DOHH2 (cell line): ENCODE measurements at regions not wholly inside any gene's neighbourhood (a gene's known extent, or its start where the extent isn't known, plus 50 kb on each side); places are given as distances from the start of the nearest gene placed in this dataset.

Experiments
- H3F3A ChIP-seq: fragments of 200-600 bp; sonication (generic), shearing (Covaris generic); 2 replicates; pipeline ENCODE4 v1.6.0; 2016; ENCODE audit warnings: antibody characterized with exemption, mild to moderate bottlenecking; ENCODE audit not compliant: control insufficient read depth, insufficient read depth
- H3K27ac ChIP-seq: fragments of 200-600 bp; sonication (generic); 2 replicates; pipeline ENCODE4 v1.5.1; 2014; ENCODE audit warnings: low read depth, mild to moderate bottlenecking, low read length, moderate library complexity
- H3K27me3 ChIP-seq: fragments of 200-600 bp; sonication (generic); 2 replicates; pipeline ENCODE4 v1.6.1; 2014; ENCODE audit warnings: mild to moderate bottlenecking, low read length, mixed read lengths; ENCODE audit not compliant: control insufficient read depth
- H3K36me3 ChIP-seq: fragments of 200-600 bp; sonication (generic); 2 replicates; pipeline ENCODE4 v1.6.1; 2014; ENCODE audit warnings: mild to moderate bottlenecking, low read length, moderate library complexity, mixed read lengths; ENCODE audit not compliant: control insufficient read depth
- H3K4me1 ChIP-seq: fragments of 200-600 bp; sonication (generic); 2 replicates; pipeline ENCODE4 v1.6.1; 2014; ENCODE audit warnings: mild to moderate bottlenecking, low read length, mixed read lengths; ENCODE audit not compliant: control insufficient read depth
- H3K4me2 ChIP-seq: fragments of 200-600 bp; sonication (generic); 2 replicates; pipeline ENCODE4 v1.6.0; 2014; ENCODE audit warnings: mild to moderate bottlenecking, low read length, moderate library complexity
- H3K4me3 ChIP-seq: fragments of 200-600 bp; sonication (generic); 2 replicates; pipeline ENCODE4 v1.5.1; 2014; ENCODE audit warnings: mild to moderate bottlenecking, low read length, mixed read lengths
- H3K79me2 ChIP-seq: fragments of 200-600 bp; sonication (generic); 2 replicates; pipeline ENCODE4 v1.6.1; 2014; ENCODE audit warnings: mild to moderate bottlenecking, low read length, mixed read lengths; ENCODE audit not compliant: control insufficient read depth
- H3K9me2 ChIP-seq: fragments of 200-600 bp; sonication (generic); replicated peaks from 2 replicates; pipeline ENCODE4 v1.6.1; 2014; ENCODE audit warnings: mild to moderate bottlenecking, low read length, mixed read lengths; ENCODE audit not compliant: control insufficient read depth
- H3K9me3 ChIP-seq: fragments of 200-600 bp; sonication (generic); 2 replicates; pipeline ENCODE4 v1.6.1; 2014; ENCODE audit warnings: antibody characterized with exemption, low read length, mixed read lengths; ENCODE audit not compliant: control insufficient read depth, insufficient read depth
- H4K20me1 ChIP-seq: fragments of 200-600 bp; sonication (generic); 2 replicates; pipeline ENCODE4 v1.6.0; 2014; ENCODE audit warnings: low read depth, mild to moderate bottlenecking, antibody characterized with exemption, low read length, moderate library complexity; ENCODE audit not compliant: control insufficient read depth, insufficient read depth
- CTCF ChIP-seq: fragments of 200-600 bp; sonication (generic); IDR thresholded peaks from one replicate; pipeline ENCODE4 v1.5.1; 2014; ENCODE audit warnings: antibody characterized with exemption, mild to moderate bottlenecking, low read depth, low read length; ENCODE audit not compliant: poor library complexity, severe bottlenecking
- EZH2phosphoT487 ChIP-seq: fragments of 200-600 bp; sonication (generic); IDR thresholded peaks from 2 replicates; pipeline ENCODE4 v1.6.1; 2017; ENCODE audit warnings: borderline replicate concordance, mild to moderate bottlenecking, antibody characterized with exemption, low read length, moderate library complexity, mixed read lengths

DNA sequence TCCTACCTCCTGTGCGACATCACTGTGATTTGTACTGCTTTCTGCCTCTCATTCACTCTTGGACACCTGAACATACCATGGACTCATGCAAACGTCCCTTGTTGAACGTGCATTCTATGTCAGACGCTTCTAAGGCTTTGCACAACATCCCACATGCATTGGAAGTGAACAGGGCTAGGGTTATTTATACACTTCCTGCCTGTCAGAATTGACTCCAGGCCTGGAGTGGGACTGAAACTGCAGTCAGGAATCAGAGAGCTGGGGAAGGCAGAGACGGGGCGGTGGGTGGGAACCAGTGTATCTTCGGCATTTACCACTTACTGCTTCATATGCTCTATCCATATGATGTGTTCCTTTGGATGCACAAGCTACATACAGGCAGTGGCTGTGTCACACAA lies 81.4 kb upstream of the GALNT2 start:
- Histone ChIP-seq H3K4me1 (no peaks in the 10 kb centered on the region), H3K4me2 (no peak overlapping the region), H3K9me3 (no peaks in the 10 kb centered on the region), H3K4me3 (no peak overlapping the region), H3F3A (no peaks in the 10 kb centered on the region), H3K27me3 (peaks cover 15% of the 10 kb centered on the region), H3K36me3 (no peaks in the 10 kb centered on the region), H3K27ac (no peak overlapping the region), H3K79me2 (no peaks in the 10 kb centered on the region), H4K20me1 (no peaks in the 10 kb centered on the region), H3K9me2 (no peaks in the 10 kb centered on the region)
- TF ChIP-seq EZH2phosphoT487 (no peak), CTCF (no peak)

DNA sequence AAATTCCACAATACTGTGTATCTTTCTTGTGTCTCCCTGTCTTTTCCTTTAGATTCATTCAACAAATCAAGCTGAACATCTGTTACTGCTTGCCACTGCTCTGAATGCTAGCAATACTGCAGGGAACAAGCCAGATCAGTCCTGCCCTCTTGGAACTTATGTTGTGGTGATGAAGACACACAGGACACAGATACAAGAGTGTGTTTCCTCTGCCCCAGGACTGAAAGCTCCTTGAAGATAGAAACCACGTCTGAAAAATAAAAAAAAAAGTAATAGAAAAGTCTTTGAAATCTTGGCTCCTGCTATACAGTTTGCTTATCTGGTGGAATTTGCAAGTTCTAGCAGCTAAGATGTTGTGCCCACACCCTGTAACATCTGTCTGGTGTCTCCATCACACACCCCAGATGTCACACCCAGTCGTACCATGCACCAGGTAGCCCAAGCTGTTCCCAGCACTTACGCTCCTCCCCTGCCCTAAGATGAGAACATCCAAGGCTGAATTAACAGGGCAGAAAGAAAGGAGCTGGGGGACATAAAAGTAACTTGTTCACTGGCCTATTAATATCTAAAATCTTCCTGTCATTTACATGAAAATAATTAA lies 80.2 kb upstream of the GALNT2 start:
- Histone ChIP-seq H3K4me3 (no peak overlapping the region), H3K4me2 (no peak overlapping the region), H3K27ac (no peak overlapping the region), H4K20me1 (no peaks in the 10 kb centered on the region), H3K79me2 (no peaks in the 10 kb centered on the region), H3F3A (no peaks in the 10 kb centered on the region), H3K36me3 (no peaks in the 10 kb centered on the region), H3K9me2 (no peaks in the 10 kb centered on the region), H3K27me3 (peaks cover 11% of the 10 kb centered on the region), H3K4me1 (no peaks in the 10 kb centered on the region), H3K9me3 (no peaks in the 10 kb centered on the region)
- TF ChIP-seq EZH2phosphoT487 (no peak), CTCF (no peak)

GRCh38 chr1:229987953-229988352 lies 79.1 kb upstream of the GALNT2 start:
- Histone ChIP-seq H3K4me1 (no peaks in the 10 kb centered on the region), H3K9me3 (no peaks in the 10 kb centered on the region), H3K79me2 (no peaks in the 10 kb centered on the region), H3K27me3 (peaks cover 11% of the 10 kb centered on the region), H3F3A (no peaks in the 10 kb centered on the region), H3K4me2 (no peak overlapping the region), H3K27ac (no peak overlapping the region), H3K4me3 (no peak overlapping the region), H3K9me2 (no peaks in the 10 kb centered on the region), H3K36me3 (no peaks in the 10 kb centered on the region), H4K20me1 (no peaks in the 10 kb centered on the region)
- TF ChIP-seq CTCF (no peak), EZH2phosphoT487 (no peak)

DNA sequence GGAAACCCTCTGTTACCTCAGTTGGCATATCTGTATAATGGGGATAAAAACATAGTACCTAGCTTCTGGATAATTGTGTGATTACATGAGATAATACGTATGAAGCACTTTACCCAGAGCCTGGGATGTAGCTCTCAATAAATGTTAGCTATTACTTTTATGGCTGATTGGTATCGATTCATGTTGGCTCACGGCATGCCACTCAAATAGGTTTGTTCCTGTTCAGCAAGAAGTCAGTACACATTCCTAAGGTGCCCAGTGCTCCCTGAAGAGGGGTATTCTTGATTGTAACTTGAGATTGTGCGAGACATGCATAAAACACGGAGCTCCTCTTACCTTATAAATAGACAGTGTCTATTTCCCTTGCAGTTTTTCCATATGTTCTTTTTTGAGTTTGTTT lies 78.5 kb upstream of the GALNT2 start:
- H3K4me1 ChIP-seq, result no peaks in the 10 kb centered on the region
- H3K4me3 ChIP-seq, result no peak overlapping the region
- no peaks in the 10 kb centered on the region for H3F3A ChIP-seq
- TF ChIP-seq CTCF (no peak), EZH2phosphoT487 (no peak)
- H4K20me1 ChIP-seq, result no peaks in the 10 kb centered on the region
- H3K4me2 ChIP-seq, result no peak overlapping the region
- H3K27ac ChIP-seq, result no peak overlapping the region
- peaks cover 11% of the 10 kb centered on the region for H3K27me3 ChIP-seq
- no peaks in the 10 kb centered on the region for H3K79me2 ChIP-seq
- no peaks in the 10 kb centered on the region for H3K9me3 ChIP-seq
- no peaks in the 10 kb centered on the region for H3K9me2 ChIP-seq
- H3K36me3 ChIP-seq, result no peaks in the 10 kb centered on the region
